Esophagus muscularis mucosa (tissue), 4 donors: ENCODE measurements at regions not wholly inside any gene's neighbourhood (a gene's known extent, or its start where the extent isn't known, plus 50 kb on each side); places are given as distances from the start of the nearest gene placed in this dataset.

Experiments
- DNase-seq: peaks from one replicate; pipeline ENCODE4 v3.0.0-alpha.2; 2017; ENCODE audit errors: extremely low spot score
- H3K27ac ChIP-seq, 4 donors: fragments of 200-600 bp; sonication (generic); replicated peaks in 1 of 4; 1 replicate in 3 of 4; 2 replicates in 1 of 4; pipeline ENCODE4 v1.5.1; 2016 to 2019; ENCODE audit warnings: mild to moderate bottlenecking in 1 of 4
- H3K27me3 ChIP-seq, 4 donors: fragments of 200-600 bp; sonication (generic); one replicate each; pipeline versions ENCODE4 v1.5.1 to v1.6.0; 2016 to 2019
- H3K36me3 ChIP-seq, 4 donors: fragments of 200-600 bp; sonication (generic); one replicate each; pipeline ENCODE4 v1.5.1; 2016 to 2019
- H3K4me1 ChIP-seq, 4 donors: fragments of 200-600 bp; sonication (generic); one replicate each; pipeline ENCODE4 v1.5.1; 2016 to 2019
- H3K4me3 ChIP-seq, 4 donors: fragments of 200-600 bp; sonication (generic); 1 replicate in 2 of 4; 2 replicates in 2 of 4; pipeline ENCODE4 v1.5.1; 2016 to 2019; ENCODE audit warnings: mild to moderate bottlenecking in 4 of 4, moderate library complexity in 1 of 4
- H3K9me3 ChIP-seq, 4 donors: fragments of 200-600 bp; sonication (generic); 1 replicate in 3 of 4; 2 replicates in 1 of 4; pipeline ENCODE4 v1.5.1; 2016 to 2019
- EP300 ChIP-seq: sonication (generic); formaldehyde crosslinking; IDR thresholded peaks from one replicate; pipeline ENCODE4 v1.6.1; 2017; ENCODE audit warnings: antibody characterized with exemption
- POLR2A ChIP-seq: fragments of 450-650 bp; IDR thresholded peaks from one replicate; pipeline ENCODE4 v1.6.1; 2017; ENCODE audit warnings: antibody characterized with exemption, moderate library complexity, mild to moderate bottlenecking, low read depth
- POLR2AphosphoS5 ChIP-seq, 2 donors: sonication (generic); formaldehyde crosslinking; IDR thresholded peaks; one replicate each; pipeline ENCODE4 v1.6.1; 2017; ENCODE audit warnings: antibody characterized with exemption in 2 of 2
- WGBS: methylation state at CpG from one replicate; pipeline ENCODE4 v1.1.5; 2018; 5-methylcytosine and 5-hydroxymethylcytosine counted together
- intact Hi-C: fragments of 100-400 bp; cut with DNase I; formaldehyde crosslinking; loops from one replicate; pipeline ENCODE4 v1.15.1; 2023
- TF ChIP-seq, protein P1 (sequence below), 3 experiments: fragments of 200-600 bp in 2 of 3; fragments of 450-650 bp in 1 of 3; sonication (generic) in 2 of 3; IDR thresholded peaks; one replicate each; pipeline ENCODE4 v1.5.1; 2017 to 2019; ENCODE audit warnings: antibody characterized with exemption in 3 of 3, mild to moderate bottlenecking in 2 of 3, moderate library complexity in 1 of 3

GRCh38 chrY:7821295-7822035, 909.9 kb upstream of the AMELY start:
- Histone ChIP-seq H3K27me3 (no peaks in the 10 kb centered on the region), H3K36me3 (no peaks in the 10 kb centered on the region), H3K9me3 (no peaks in the 10 kb centered on the region), H3K27ac (no peak overlapping the region), H3K4me1 (no peaks in the 10 kb centered on the region), H3K4me3 (no peak overlapping the region)
- no peak for DNase-seq
- intact Hi-C loops = no loop called here
- WGBS = no CpG with 5 or more reads among the region's 2 CpGs
- no peak for TF ChIP-seq EP300
- no peak for TF ChIP-seq POLR2A
- no peak for TF ChIP-seq POLR2AphosphoS5 (IDR thresholded peaks at IDR 0.05)
- TF ChIP-seq, protein P1, sequence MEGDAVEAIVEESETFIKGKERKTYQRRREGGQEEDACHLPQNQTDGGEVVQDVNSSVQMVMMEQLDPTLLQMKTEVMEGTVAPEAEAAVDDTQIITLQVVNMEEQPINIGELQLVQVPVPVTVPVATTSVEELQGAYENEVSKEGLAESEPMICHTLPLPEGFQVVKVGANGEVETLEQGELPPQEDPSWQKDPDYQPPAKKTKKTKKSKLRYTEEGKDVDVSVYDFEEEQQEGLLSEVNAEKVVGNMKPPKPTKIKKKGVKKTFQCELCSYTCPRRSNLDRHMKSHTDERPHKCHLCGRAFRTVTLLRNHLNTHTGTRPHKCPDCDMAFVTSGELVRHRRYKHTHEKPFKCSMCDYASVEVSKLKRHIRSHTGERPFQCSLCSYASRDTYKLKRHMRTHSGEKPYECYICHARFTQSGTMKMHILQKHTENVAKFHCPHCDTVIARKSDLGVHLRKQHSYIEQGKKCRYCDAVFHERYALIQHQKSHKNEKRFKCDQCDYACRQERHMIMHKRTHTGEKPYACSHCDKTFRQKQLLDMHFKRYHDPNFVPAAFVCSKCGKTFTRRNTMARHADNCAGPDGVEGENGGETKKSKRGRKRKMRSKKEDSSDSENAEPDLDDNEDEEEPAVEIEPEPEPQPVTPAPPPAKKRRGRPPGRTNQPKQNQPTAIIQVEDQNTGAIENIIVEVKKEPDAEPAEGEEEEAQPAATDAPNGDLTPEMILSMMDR (IDR thresholded peaks at IDR 0.05) = no peak

GRCh38 chrY:7818924-7819323, 907.4 kb upstream of the AMELY start:
- TF ChIP-seq EP300 = no peak
- TF ChIP-seq, protein P1 (IDR thresholded peaks at IDR 0.05) = peak in 1 of 3 experiments; percentile 29
- H3K27me3 ChIP-seq = no peaks in the 10 kb centered on the region
- H3K4me3 ChIP-seq = no peak overlapping the region
- H3K4me1 ChIP-seq = no peaks in the 10 kb centered on the region
- H3K36me3 ChIP-seq = no peaks in the 10 kb centered on the region
- H3K9me3 ChIP-seq = no peaks in the 10 kb centered on the region
- no peak for DNase-seq
- no peak overlapping the region for H3K27ac ChIP-seq
- intact Hi-C loops = no loop called here

DNA sequence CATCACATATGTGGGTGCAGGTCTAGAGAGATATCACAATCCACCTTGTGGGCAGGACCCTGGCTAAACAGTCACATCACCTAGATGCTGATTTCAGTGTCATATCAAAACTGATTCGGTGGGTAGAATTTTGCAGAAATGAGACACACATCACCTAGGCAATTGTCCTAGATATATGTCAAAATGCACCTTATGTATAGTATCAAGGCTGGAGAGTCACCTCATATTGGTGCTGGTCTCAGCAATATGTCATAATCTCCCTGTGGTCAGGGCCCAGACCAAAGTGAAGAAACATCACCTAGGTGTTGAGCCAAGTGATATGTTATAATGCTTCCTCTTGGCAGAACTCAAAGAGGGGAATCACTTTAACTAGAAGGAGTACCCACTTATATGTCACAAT, 905.0 kb upstream of the AMELY start:
- Histone ChIP-seq H3K4me3 (no peak overlapping the region), H3K27me3 (no peaks in the 10 kb centered on the region), H3K4me1 (no peaks in the 10 kb centered on the region), H3K27ac (no peak overlapping the region), H3K36me3 (no peaks in the 10 kb centered on the region), H3K9me3 (no peaks in the 10 kb centered on the region)
- intact Hi-C loops = no loop called here
- no peak for DNase-seq
- TF ChIP-seq POLR2A = no peak
- TF ChIP-seq, protein P1 (IDR thresholded peaks at IDR 0.05) = no peak
- no peak for TF ChIP-seq EP300
- no peak for TF ChIP-seq POLR2AphosphoS5 (IDR thresholded peaks at IDR 0.05)
- WGBS = no CpG with 5 or more reads among the region's 1 CpG

DNA sequence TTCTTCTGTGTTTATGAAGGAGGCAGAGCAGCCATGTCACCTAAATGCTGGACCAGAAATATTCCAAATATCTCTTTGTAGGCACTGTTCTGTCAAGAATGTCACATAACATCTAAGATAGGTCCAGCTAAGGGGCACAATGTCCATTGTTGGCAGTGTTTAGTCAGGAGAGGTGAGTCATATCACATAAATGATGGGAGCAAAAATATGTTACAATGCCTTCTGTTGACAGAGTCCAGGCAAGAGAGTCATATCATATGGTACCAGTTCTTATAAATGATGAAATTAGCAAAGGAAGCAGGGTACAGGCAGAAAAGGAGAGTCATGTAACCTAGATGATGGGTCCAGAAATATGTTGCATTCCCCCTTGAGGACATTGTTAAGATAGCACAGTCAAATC, 904.4 kb upstream of the AMELY start:
- TF ChIP-seq POLR2AphosphoS5 (IDR thresholded peaks at IDR 0.05) = no peak
- TF ChIP-seq, protein P1 (IDR thresholded peaks at IDR 0.05) = no peak
- Histone ChIP-seq H3K9me3 (no peaks in the 10 kb centered on the region), H3K4me3 (no peak overlapping the region), H3K27me3 (no peaks in the 10 kb centered on the region), H3K4me1 (no peaks in the 10 kb centered on the region), H3K27ac (no peak overlapping the region), H3K36me3 (no peaks in the 10 kb centered on the region)
- DNase-seq = no peak
- intact Hi-C loops = no loop called here

GRCh38 chrY:7815285-7815684, 903.7 kb upstream of the AMELY start:
- Histone ChIP-seq H3K4me1 (no peaks in the 10 kb centered on the region), H3K27me3 (no peaks in the 10 kb centered on the region), H3K4me3 (no peak overlapping the region), H3K36me3 (no peaks in the 10 kb centered on the region), H3K9me3 (no peaks in the 10 kb centered on the region), H3K27ac (no peak overlapping the region)
- TF ChIP-seq POLR2A (no peak), EP300 (no peak), POLR2AphosphoS5 (IDR thresholded peaks at IDR 0.05) (no peak)
- TF ChIP-seq, protein P1 (IDR thresholded peaks at IDR 0.05) = no peak
- no peak for DNase-seq
- intact Hi-C loops = no loop called here
- no CpG with 5 or more reads among the region's 1 CpG for WGBS
